ENCODE measurements at regions not wholly inside any gene's neighbourhood (a gene's known extent, or its start where the extent isn't known, plus 50 kb on each side); places are given as distances from the start of the nearest gene placed in this dataset.

DNA sequence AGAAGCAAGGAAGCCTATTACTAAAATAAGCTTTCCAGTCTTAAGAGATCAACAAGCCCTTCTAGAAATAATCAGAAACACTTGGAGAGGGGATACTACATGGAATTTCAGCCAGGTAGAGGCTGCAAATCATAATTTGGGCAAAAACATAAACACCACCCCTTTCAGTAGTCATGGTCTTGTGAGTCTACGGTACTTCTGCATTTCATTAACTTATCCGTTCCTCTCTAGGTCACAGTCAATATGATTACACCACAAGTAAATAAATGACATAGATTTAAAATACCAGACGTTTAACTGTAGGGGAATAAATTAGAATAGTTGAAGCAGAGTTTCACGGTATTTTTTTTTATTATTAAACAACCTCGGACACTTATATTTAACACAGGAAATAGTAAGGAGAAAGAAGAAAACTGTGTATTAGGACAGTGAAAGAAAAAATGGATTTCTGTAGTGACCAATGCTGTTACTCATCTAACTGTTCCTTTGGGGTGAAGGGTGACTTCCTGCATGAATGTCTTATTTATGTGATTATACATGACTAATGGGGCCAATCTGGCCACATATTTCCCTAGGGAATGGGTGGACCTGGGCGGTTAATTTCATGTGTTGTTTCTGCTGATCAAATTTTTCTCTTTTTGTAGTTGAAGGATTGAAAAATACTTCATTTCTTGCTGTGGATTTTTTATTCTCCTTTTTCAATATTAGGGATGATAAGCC lies 456.6 kb upstream of the UBE2E3 start:
- TF ChIP-seq CTCF (IDR thresholded peaks at IDR 0.05; ENCODE audit: insufficient read depth, low read length) (no peak), POLR2AphosphoS5 (IDR thresholded peaks at IDR 0.05; ENCODE audit: low read depth) (no peak), GABPA (IDR thresholded peaks at IDR 0.05; ENCODE audit: low read depth) (no peak)
